A204.1 (cell line): ENCODE measurements at regions not wholly inside any gene's neighbourhood (a gene's known extent, or its start where the extent isn't known, plus 50 kb on each side); places are given as distances from the start of the nearest gene placed in this dataset.

Experiments
- FAIRE-seq: peaks from 2 replicates; lab custom pipeline; 2012; peaks lifted over from hg19 to GRCh38; lab: Jason Lieb, UNC

DNA sequence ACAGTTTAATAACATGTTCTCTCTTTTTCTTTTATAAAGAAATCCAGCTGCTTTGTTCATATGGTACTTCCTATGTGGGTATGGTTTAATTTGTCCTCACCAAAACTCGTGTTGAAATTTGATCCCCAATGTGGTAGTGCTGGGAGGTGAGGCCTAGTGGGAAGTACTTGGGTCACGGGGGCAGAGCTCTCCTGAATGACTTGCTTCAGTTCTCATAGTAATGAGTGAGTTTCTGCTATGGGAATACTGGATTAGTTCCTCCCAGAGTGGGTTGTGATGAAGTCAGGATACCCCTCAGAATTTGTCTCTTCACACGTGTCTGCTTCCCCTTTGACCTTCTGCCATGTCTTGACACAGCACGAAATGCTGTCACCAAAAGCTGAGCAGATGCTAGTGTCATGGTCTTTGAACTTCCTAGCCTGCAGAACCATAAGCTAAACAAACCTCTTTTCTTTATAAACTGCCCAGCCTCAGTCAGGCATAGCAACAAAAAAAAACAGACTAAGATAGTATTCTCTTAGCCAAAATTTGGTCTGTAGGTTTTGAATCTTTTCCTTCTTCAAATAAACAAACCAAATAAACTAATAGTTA, 87.8 kb upstream of the HS3ST5 start:
- FAIRE-seq: no peak

DNA sequence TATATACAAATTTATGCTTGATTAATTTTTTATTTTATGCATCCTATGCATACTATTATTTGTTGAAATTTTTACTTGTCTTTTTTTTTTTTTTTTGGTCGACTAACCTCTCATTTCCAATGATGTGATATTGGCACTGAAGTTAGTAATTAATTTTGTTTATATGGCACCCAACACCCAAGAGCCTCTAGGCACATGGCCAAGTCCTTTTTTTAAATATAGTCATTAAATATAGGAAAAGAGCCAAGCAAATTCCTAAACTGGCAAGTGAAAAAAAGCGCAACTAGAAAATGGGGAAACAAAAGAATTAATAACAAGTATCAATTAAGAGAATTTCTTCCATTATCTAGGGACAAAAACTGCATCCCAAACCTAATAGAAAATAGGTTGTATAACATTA, 85.5 kb upstream of the HS3ST5 start:
- no peak for FAIRE-seq

DNA sequence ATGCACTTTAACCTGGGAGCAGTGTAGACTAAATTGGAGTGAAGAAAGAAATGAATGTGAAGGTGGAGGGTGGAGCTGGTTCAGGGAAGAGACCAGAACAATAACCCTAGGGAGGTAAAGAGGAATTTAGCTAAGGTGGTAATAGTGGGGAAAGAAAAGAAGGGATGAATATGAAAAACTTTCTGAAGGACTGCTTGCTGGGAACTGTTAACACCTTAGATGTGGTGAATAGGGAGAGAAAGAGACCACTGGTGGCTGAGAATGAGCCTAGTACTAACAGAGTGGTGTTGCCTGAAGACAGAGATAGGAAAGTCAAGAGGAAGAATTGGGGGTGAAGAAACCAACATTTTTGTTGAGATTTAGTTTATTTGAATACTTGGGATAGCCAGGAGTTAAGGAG, 78.4 kb upstream of the HS3ST5 start:
- FAIRE-seq: no peak

DNA sequence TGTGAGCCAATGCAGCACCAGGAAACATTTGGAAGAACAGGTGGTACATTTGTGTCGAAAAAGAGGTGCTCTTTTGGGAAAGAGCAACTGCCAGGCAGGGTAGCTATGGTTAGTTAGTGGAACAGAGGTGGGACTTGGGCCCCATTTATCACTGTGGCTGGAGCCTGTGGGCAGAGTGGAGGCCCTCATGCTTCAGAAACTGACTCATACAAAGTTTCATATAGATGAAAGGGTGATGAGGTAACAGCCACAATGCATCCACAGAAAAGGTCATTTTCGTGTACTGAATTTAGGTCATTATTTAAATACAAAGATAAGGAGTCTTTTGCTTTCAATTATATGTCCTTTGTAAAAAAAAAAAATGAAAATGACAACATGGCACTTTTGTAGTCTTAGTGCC, 76.4 kb upstream of the HS3ST5 start:
- FAIRE-seq: no peak

DNA sequence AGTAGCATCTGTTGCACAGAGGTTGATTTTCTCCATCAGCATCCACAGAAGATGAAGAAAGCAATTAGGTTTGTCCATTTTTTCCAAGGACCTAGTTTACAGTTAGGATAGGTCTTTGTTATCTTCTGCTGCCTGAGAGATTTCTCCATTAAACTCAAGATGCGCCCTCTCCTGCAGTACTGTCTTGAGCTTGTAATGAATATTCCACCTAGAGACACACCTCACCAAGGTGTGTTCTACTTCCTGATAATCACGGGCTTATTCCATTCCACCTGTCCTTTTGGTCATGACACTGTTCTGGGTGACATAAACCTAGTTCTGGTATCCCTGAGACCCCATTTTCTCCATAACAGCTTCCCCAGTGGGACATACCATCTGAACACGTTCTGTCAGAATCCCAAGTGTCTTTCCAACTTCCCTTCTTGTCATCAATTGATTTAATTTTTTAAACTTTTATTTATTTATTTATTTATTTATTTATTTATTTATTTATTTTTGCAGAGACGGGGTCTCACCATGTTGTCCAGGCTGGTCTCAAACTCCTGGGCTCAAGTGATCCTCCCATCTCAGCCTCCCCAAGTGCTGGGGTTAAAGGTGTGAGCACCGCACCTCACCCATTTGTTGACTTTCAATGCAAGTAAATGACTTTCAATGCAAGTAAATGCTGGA, 75.6 kb upstream of the HS3ST5 start:
- FAIRE-seq: no peak

DNA sequence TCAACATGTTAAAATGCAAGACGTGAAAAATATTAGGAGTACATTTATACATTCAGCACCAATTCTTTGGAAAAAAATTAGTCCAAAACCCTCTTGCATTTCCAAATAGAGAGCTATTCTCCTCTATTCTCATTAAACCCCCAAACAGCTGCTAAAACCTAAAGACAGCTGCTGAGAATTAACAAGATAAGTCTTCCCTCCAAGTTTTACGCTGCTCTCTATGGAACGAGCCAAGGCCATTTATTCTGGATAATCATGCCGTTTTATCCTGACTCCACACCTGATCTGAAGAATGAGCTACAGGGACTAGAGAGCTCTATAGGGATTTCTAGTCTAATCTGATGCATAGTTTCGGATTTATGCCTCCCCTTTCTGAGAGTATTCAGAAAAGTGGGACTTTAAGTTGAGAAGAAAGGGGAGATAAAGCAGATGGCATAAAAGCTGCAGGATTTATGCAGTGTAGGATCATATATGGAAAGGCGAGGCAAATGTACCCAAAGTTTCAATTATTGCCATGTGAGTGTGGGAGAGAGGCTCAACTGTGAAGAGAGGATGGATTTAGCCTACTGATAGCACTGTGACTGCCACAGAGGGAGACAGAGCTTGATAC, 64.7 kb upstream of the HS3ST5 start:
- no peak for FAIRE-seq

DNA sequence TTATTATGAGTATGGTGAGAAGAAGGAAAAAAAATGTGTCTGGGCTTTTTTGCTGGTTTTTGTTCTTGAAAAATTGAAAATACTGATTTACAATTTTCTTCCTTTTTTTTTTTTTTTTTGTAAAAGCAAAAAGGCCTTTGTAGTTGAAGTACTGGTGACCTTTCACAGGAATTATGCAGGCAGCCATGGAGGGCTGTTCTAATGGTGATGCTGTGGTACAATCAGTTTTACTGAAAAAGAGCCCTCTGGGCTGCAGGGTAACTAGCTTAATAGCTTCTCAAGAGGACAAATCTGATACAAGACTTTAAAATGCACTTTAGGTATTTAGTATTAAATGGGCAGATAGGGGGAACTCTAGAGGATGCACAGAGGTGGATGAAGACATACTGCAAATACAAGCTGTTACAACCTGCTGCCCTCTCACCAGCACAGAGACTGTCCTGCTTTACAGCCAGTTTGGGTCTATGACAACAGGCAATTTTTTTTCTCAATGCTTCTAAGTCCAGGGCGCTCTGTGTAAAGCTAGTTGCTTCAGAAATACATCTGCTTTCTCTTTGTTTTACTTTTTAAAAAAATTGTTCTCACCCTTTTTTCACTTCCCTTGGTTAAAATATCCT, 61.6 kb upstream of the HS3ST5 start:
- FAIRE-seq: no peak

DNA sequence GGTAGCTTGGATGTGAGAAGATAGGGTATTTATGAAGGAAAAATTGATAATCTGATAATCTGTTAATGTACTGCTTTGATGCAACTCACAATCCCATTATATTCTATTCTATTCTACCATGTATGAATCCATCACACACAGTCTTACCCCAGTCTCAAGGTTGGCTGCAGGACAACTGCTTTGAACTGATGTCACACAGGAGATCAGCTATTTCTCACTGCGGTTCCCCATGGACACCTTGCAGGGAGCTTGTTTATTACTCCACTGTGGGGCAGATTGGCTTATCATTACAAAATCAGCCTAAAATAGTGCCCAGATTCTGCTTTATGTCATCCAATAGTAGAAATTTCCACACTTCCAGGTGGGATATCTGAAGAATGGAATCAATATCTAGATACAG, 61.0 kb upstream of the HS3ST5 start:
- FAIRE-seq: no peak

DNA sequence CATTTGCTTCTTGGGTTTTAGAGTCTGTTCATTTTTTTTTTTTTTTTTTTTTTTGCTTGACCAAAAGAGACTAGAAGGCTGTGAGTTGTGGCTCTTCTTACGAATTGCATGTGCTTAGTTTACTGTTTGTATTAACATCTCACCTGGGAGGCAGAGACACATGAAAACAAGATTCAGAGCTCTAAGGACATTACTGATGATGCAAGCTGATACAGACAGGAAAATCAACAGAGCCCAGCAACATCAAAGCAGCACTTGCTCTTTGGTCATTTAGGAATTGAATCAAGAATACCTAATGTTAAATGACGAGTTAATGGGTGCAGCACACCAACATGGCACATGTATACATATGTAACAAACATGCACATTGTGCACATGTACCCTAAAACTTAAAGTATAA, 55.7 kb upstream of the HS3ST5 start:
- no peak for FAIRE-seq
